OCI-LY7 (cell line): ENCODE measurements at regions not wholly inside any gene's neighbourhood (a gene's known extent, or its start where the extent isn't known, plus 50 kb on each side); places are given as distances from the start of the nearest gene placed in this dataset.

Experiments
- BruUV-seq: library from RNA; stranded (reverse); fragments of 400-500 nt; replicated peaks from 2 replicates; lab custom pipeline; 2021; lab: Mats Ljungman, UMichigan
- CTCF ChIA-PET: fragments of 300-600 bp; sonication (Branson Sonifier 250); formaldehyde crosslinking; loops from one replicate; lab custom pipeline; 2022; ENCODE audit warnings: antibody characterized with exemption; ENCODE audit not compliant: unreplicated experiment; lab: Charles Lee
- POLR2A ChIA-PET: fragments of 300-600 bp; sonication (Branson Sonifier 250); formaldehyde crosslinking; loops from one replicate; lab custom pipeline; 2022; ENCODE audit warnings: antibody characterized with exemption; lab: Charles Lee
- DNase-seq: peaks from one replicate; pipeline ENCODE4 v3.0.0-alpha.2; 2015; ENCODE audit warnings: low spot score
- H2AFZ ChIP-seq: fragments of 200-600 bp; sonication (generic), shearing (Covaris generic); 2 replicates; pipeline ENCODE4 v1.6.1; 2014; ENCODE audit warnings: mild to moderate bottlenecking, antibody characterized with exemption, low read length, moderate library complexity
- H3K27ac ChIP-seq: fragments of 200-600 bp; sonication (generic); 2 replicates; pipeline ENCODE4 v1.5.1; 2014; ENCODE audit warnings: mixed run types, low read depth, mild to moderate bottlenecking, moderate library complexity, low read length, inconsistent platforms; ENCODE audit not compliant: poor library complexity, severe bottlenecking
- H3K36me3 ChIP-seq: fragments of 200-600 bp; sonication (generic); 2 replicates; pipeline ENCODE4 v1.6.1; 2014; ENCODE audit warnings: mild to moderate bottlenecking, antibody characterized with exemption, low read length, moderate library complexity, mixed read lengths; ENCODE audit not compliant: insufficient read depth
- H3K4me1 ChIP-seq: fragments of 200-600 bp; sonication (generic); 2 replicates; pipeline ENCODE4 v1.5.1; 2014; ENCODE audit warnings: mild to moderate bottlenecking, low read length; ENCODE audit not compliant: insufficient read depth, poor library complexity, severe bottlenecking
- H3K4me2 ChIP-seq: fragments of 200-600 bp; sonication (generic); 2 replicates; pipeline ENCODE4 v1.6.1; 2014; ENCODE audit warnings: mild to moderate bottlenecking, low read length
- H3K4me3 ChIP-seq: fragments of 200-600 bp; sonication (generic); 2 replicates; pipeline ENCODE4 v1.5.1; 2014; ENCODE audit warnings: mild to moderate bottlenecking, low read depth, low read length; ENCODE audit not compliant: poor library complexity, severe bottlenecking
- H3K79me2 ChIP-seq: fragments of 200-600 bp; sonication (generic); 2 replicates; pipeline ENCODE4 v1.6.1; 2016; ENCODE audit warnings: low read depth, mild to moderate bottlenecking, low read length, moderate library complexity, mixed read lengths; ENCODE audit not compliant: insufficient read depth
- H3K9me2 ChIP-seq: fragments of 200-600 bp; sonication (generic); 2 replicates; pipeline ENCODE4 v1.6.1; 2016; ENCODE audit warnings: mild to moderate bottlenecking, low read length, mixed read lengths; ENCODE audit not compliant: insufficient read depth
- H3K9me3 ChIP-seq: fragments of 200-600 bp; sonication (generic); 2 replicates; pipeline ENCODE4 v1.6.1; 2014; ENCODE audit warnings: mild to moderate bottlenecking, mixed run types, low read length, mixed read lengths
- H4K20me1 ChIP-seq: fragments of 200-600 bp; sonication (generic); 2 replicates; pipeline ENCODE4 v1.6.1; 2014; ENCODE audit warnings: mild to moderate bottlenecking, antibody characterized with exemption, low read length, moderate library complexity, mixed read lengths; ENCODE audit not compliant: insufficient read depth
- EZH2phosphoT487 ChIP-seq: fragments of 200-600 bp; sonication (generic); IDR thresholded peaks from 2 replicates; pipeline ENCODE4 v1.6.1; 2018; ENCODE audit warnings: low read depth, borderline replicate concordance, mild to moderate bottlenecking, mixed run types, antibody characterized with exemption, low read length, moderate library complexity, mixed read lengths
- intact Hi-C: fragments of 100-400 bp; cut with micrococcal nuclease; formaldehyde crosslinking; loops from one replicate; pipeline ENCODE4 v1.10.0; 2022; ENCODE audit not compliant: unreplicated experiment
- TF ChIP-seq, protein P1 (sequence below): fragments of 200-600 bp; sonication (generic); conservative IDR thresholded peaks from 2 replicates; pipeline ENCODE4 v1.5.1; 2014; ENCODE audit warnings: mild to moderate bottlenecking, antibody characterized with exemption, low read length, moderate library complexity, mixed read lengths

DNA sequence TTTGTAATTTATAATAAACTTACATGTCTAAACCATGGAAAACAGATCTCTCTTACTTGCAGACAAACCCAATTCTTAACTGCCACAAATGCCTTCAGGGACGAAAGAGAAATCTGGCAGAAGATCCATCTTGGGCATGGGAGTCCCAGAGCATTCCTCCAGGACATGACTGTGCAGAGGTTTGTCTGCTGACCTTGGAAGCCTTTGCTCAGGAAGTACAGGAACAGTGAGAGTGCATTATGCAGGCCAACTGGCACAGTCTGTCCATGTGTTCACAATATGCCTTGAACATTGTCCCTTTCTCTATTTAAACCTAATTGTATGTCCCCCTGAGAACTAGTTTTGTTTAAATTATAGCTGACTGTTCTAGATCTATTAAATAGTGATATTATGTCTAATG, 467.1 kb downstream of the ATP23 start:
- Histone ChIP-seq H3K79me2 (no peaks in the 10 kb centered on the region), H3K27ac (no peak overlapping the region), H3K36me3 (no peaks in the 10 kb centered on the region), H3K4me3 (no peak overlapping the region), H3K9me3 (no peaks in the 10 kb centered on the region), H3K9me2 (no peaks in the 10 kb centered on the region), H4K20me1 (no peaks in the 10 kb centered on the region), H3K4me1 (no peaks in the 10 kb centered on the region), H3K4me2 (no peak overlapping the region), H2AFZ (no peak overlapping the region)
- DNase-seq = no peak
- CTCF ChIA-PET = no interaction called here
- POLR2A ChIA-PET = no interaction called here
- no TSS peak for BruUV-seq
- TF ChIP-seq EZH2phosphoT487 = no peak
- TF ChIP-seq, protein P1, sequence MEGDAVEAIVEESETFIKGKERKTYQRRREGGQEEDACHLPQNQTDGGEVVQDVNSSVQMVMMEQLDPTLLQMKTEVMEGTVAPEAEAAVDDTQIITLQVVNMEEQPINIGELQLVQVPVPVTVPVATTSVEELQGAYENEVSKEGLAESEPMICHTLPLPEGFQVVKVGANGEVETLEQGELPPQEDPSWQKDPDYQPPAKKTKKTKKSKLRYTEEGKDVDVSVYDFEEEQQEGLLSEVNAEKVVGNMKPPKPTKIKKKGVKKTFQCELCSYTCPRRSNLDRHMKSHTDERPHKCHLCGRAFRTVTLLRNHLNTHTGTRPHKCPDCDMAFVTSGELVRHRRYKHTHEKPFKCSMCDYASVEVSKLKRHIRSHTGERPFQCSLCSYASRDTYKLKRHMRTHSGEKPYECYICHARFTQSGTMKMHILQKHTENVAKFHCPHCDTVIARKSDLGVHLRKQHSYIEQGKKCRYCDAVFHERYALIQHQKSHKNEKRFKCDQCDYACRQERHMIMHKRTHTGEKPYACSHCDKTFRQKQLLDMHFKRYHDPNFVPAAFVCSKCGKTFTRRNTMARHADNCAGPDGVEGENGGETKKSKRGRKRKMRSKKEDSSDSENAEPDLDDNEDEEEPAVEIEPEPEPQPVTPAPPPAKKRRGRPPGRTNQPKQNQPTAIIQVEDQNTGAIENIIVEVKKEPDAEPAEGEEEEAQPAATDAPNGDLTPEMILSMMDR = no peak
- intact Hi-C loops = no loop called here

DNA sequence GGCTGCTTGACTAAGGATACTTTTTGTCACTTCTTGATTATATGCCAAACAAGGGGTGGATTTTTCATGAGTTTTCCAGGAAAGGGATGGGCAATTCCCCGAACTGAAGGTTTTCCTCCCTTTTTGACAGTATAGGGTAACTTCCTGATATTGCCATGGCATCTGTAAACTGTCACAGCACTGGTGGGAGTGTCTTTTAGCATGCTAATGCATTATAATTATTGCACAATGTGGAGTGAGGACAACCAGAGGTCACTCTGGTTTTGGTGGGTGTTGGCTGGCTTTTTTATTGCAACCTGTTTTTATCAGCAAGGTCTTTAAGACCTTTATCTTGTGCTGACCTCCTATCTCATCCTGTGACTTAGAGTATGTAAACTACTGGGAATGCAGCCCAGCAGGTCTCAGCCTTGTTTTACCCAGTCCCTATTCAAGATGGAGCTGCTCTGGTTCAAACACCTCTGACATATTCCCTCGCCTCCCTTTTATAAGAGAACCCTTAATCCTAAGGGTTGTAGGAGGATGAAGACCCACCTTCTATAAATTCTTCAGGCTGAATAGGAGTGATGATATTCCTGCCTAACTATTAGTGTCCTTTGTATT, 471.2 kb downstream of the ATP23 start:
- no peak overlapping the region for H3K27ac ChIP-seq
- no peaks in the 10 kb centered on the region for H4K20me1 ChIP-seq
- POLR2A ChIA-PET = interaction anchor here (0.6 to 1.1 kb wide), 2 partner anchors 33 to 774 kb away, joined by 3 read pairs; no protein-coding TSS in a partner anchor
- no peak overlapping the region for H2AFZ ChIP-seq
- CTCF ChIA-PET = no interaction called here
- no peaks in the 10 kb centered on the region for H3K36me3 ChIP-seq
- DNase-seq = no peak
- H3K9me3 ChIP-seq = no peaks in the 10 kb centered on the region
- H3K4me3 ChIP-seq = no peak overlapping the region
- no peaks in the 10 kb centered on the region for H3K4me1 ChIP-seq
- H3K9me2 ChIP-seq = no peaks in the 10 kb centered on the region
- BruUV-seq = no TSS peak
- no peak for TF ChIP-seq EZH2phosphoT487
- TF ChIP-seq, protein P1 = no peak
- H3K4me2 ChIP-seq = no peak overlapping the region
- intact Hi-C loops = no loop called here
- no peaks in the 10 kb centered on the region for H3K79me2 ChIP-seq

DNA sequence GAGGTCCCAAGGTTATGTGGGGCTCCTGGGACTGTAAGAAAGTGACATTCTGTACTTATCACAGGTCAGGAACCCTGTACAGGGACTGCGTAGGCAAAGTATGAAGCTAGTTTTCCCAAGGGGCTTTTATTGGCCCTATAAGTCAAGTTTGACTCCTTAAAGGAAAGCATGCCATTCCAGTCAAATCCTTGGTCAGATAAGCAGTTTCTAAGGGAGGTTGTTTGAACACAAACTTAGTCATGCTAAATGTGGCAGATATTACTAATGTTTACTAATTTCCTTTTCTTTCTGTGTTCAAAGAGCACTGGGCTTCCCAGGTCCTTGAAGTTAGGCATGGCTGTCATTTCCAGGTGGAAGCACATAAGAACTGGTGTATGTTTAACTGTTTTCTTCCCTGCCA, 472.4 kb downstream of the ATP23 start:
- Histone ChIP-seq H3K36me3 (no peaks in the 10 kb centered on the region), H2AFZ (no peak overlapping the region), H3K9me2 (no peaks in the 10 kb centered on the region), H3K4me2 (no peak overlapping the region), H3K9me3 (no peaks in the 10 kb centered on the region), H3K27ac (no peak overlapping the region), H4K20me1 (no peaks in the 10 kb centered on the region), H3K4me3 (no peak overlapping the region), H3K79me2 (no peaks in the 10 kb centered on the region), H3K4me1 (no peaks in the 10 kb centered on the region)
- no peak for TF ChIP-seq EZH2phosphoT487
- TF ChIP-seq, protein P1 = no peak
- CTCF ChIA-PET = no interaction called here
- POLR2A ChIA-PET = interaction anchor here (0.5 to 1.1 kb wide), 2 partner anchors 32 to 138 kb away, joined by 3 read pairs; no protein-coding TSS in a partner anchor
- no peak for DNase-seq
- intact Hi-C loops = no loop called here
- BruUV-seq = no TSS peak
